RWPE1 (cell line): ENCODE measurements at regions not wholly inside any gene's neighbourhood (a gene's known extent, or its start where the extent isn't known, plus 50 kb on each side); places are given as distances from the start of the nearest gene placed in this dataset.
"Not testable (repeated sequence)": the region's sequence is repeated elsewhere in the genome, so short reads cannot be mapped to it uniquely, and the experiment has no call there.

Experiments used
- CTCF ChIA-PET: fragments of 350-600 bp; sonication (Branson Sonifier 250); formaldehyde crosslinking; extraction: SDS; loops from one replicate; lab custom pipeline; 2021; lab: Yijun Ruan, JAX
- POLR2A ChIA-PET: fragments of 400-600 bp; formaldehyde crosslinking; extraction: SDS; loops from one replicate; lab custom pipeline; 2020; ENCODE audit warnings: antibody characterized with exemption; ENCODE audit not compliant: low non-redundant PET; lab: Yijun Ruan, JAX
- DNase-seq: peaks from one replicate; pipeline ENCODE4 v3.0.0; 2012; ENCODE audit warnings: low spot score
- H3K27ac ChIP-seq: fragments of 450-650 bp; 2 replicates; pipeline ENCODE4 v1.5.1; 2017
- CTCF ChIP-seq: fragments of 450-650 bp; conservative IDR thresholded peaks from 2 replicates; pipeline ENCODE4 v1.5.1; 2017; ENCODE audit warnings: low read depth, mild to moderate bottlenecking

GRCh38 chr1:213416461-213417224 is 365.6 kb downstream of the RPS6KC1 start:
- CTCF ChIA-PET: no interaction called here
- POLR2A ChIA-PET: no interaction called here

GRCh38 chr1:213417225-213417820 is 366.3 kb downstream of the RPS6KC1 start:
- TF ChIP-seq CTCF: no peak
- ChIA-PET CTCF (no interaction called here), POLR2A (no interaction called here)
- no peak for DNase-seq
- no peak overlapping the region for H3K27ac ChIP-seq

More at GRCh38 chr1:213416461-213417224, 365.6 kb downstream of the RPS6KC1 start:
- H3K27ac ChIP-seq: no peak overlapping the region
- TF ChIP-seq CTCF: no peak
- DNase-seq: no peak

- ChIA-PET POLR2A (no interaction called here), CTCF (no interaction called here)
- no peak overlapping the region for H3K27ac ChIP-seq
- TF ChIP-seq CTCF: no peak
- DNase-seq: no peak
Observed at GRCh38 chr1:213417846-213418245, 366.8 kb downstream of the RPS6KC1 start.

- ChIA-PET POLR2A (no interaction called here), CTCF (no interaction called here)
- TF ChIP-seq CTCF: no peak
- no peak for DNase-seq
- H3K27ac ChIP-seq: no peak overlapping the region
Observed at GRCh38 chr1:213418268-213419071, 367.4 kb downstream of the RPS6KC1 start.

GRCh38 chr1:213419401-213420030 is 368.5 kb downstream of the RPS6KC1 start:
- CTCF ChIA-PET: no interaction called here
- TF ChIP-seq CTCF: no peak
- H3K27ac ChIP-seq: no peak overlapping the region
- no peak for DNase-seq
- POLR2A ChIA-PET: no interaction called here

GRCh38 chr1:213421178-213421577 is 370.1 kb downstream of the RPS6KC1 start:
- H3K27ac ChIP-seq, POLR2A ChIA-PET, DNase-seq, CTCF ChIA-PET: not testable (repeated sequence)
